GM12878 (cell line): ENCODE measurements at regions not wholly inside any gene's neighbourhood (a gene's known extent, or its start where the extent isn't known, plus 50 kb on each side); places are given as distances from the start of the nearest gene placed in this dataset.

Experiments
- ATAC-seq: fragments of 200-7000 bp; cut with Tn5 transposase; 3 replicates; pipeline ENCODE4 v1.9.1; 2020; ENCODE audit warnings: mild to moderate bottlenecking, moderate library complexity
- BruUV-seq: library from RNA; stranded (reverse); fragments of 400-500 nt; replicated peaks from 2 replicates; lab custom pipeline; 2021; lab: Mats Ljungman, UMichigan
- CTCF ChIA-PET: fragments of 300-600 bp; sonication (Branson Sonifier 250); formaldehyde crosslinking; extraction: SDS; loops from one replicate; lab custom pipeline; 2021; ENCODE audit warnings: inconsistent platforms; lab: Yijun Ruan, JAX
- POLR2A ChIA-PET: fragments of 350-600 bp; formaldehyde crosslinking; extraction: SDS; loops from one replicate; lab custom pipeline; 2021; ENCODE audit warnings: inconsistent platforms; lab: Charles Lee
- RAD21 ChIA-PET: fragments of 300-600 bp; sonication (Branson Sonifier 250); formaldehyde crosslinking; loops from one replicate; lab custom pipeline; 2023; ENCODE audit warnings: antibody characterized with exemption; ENCODE audit not compliant: unreplicated experiment; lab: Charles Lee
- SMC1A ChIA-PET: fragments of 300-600 bp; sonication (Branson Sonifier 250); formaldehyde crosslinking; loops from one replicate; lab custom pipeline; 2023; ENCODE audit not compliant: unreplicated experiment, uncharacterized antibody; lab: Charles Lee
- DNase-seq: peaks from one replicate; pipeline ENCODE4 v3.0.0-alpha.2; 2011; ENCODE audit warnings: low read depth, low spot score
- FAIRE-seq: peaks from 3 replicates; lab custom pipeline; 2011; peaks lifted over from hg19 to GRCh38; lab: Jason Lieb, UNC
- H2AFZ ChIP-seq: 2 replicates; pipeline ENCODE4 v1.6.0; 2011; ENCODE audit warnings: low read depth, low read length, control low read depth; ENCODE audit not compliant: control insufficient read depth
- H3K27ac ChIP-seq: 2 replicates; pipeline ENCODE4 v1.5.1; 2011; ENCODE audit warnings: control low read depth; ENCODE audit not compliant: control insufficient read depth, insufficient read depth
- H3K27me3 ChIP-seq, 2 experiments: replicated peaks in 1 of 2; 2 replicates each; pipeline versions ENCODE4 v1.6.0 to v1.6.1; 2011; ENCODE audit warnings: low read length in 1 of 2; ENCODE audit not compliant: control insufficient read depth in 2 of 2, insufficient read depth in 2 of 2
- H3K36me3 ChIP-seq, 2 experiments: 2 replicates each; pipeline ENCODE4 v1.5.1; 2011; ENCODE audit warnings: low read length in 1 of 2; ENCODE audit not compliant: control insufficient read depth in 2 of 2, insufficient read depth in 2 of 2
- H3K4me1 ChIP-seq: 2 replicates; pipeline ENCODE4 v1.6.1; 2011; ENCODE audit warnings: mild to moderate bottlenecking, low read length, moderate library complexity, mixed read lengths; ENCODE audit not compliant: control insufficient read depth, insufficient read depth
- H3K4me2 ChIP-seq: 2 replicates; pipeline ENCODE4 v1.6.0; 2011; ENCODE audit warnings: control low read depth; ENCODE audit not compliant: control insufficient read depth, insufficient read depth
- H3K4me3 ChIP-seq: fragments of 200-600 bp; sonication (generic); 2 replicates; pipeline ENCODE4 v1.5.1; 2016
- H3K79me2 ChIP-seq: 2 replicates; pipeline ENCODE4 v1.6.0; 2011; ENCODE audit warnings: low read length; ENCODE audit not compliant: control insufficient read depth, insufficient read depth
- H3K9ac ChIP-seq: 2 replicates; pipeline ENCODE4 v1.8.0; 2011; ENCODE audit warnings: low read length, control low read depth, mixed read lengths; ENCODE audit not compliant: control insufficient read depth, insufficient read depth
- H3K9me3 ChIP-seq: replicated peaks from 3 replicates; pipeline ENCODE4 v1.5.1; 2011; ENCODE audit warnings: mild to moderate bottlenecking, low read length; ENCODE audit not compliant: control insufficient read depth, insufficient read depth
- H4K20me1 ChIP-seq: 2 replicates; pipeline ENCODE4 v1.6.0; 2011; ENCODE audit not compliant: control insufficient read depth, insufficient read depth
- ATF7 ChIP-seq: fragments of 450-650 bp; IDR thresholded peaks from 2 replicates; pipeline ENCODE4 v1.6.1; 2016; ENCODE audit warnings: low read depth, mild to moderate bottlenecking
- EP300 ChIP-seq, 2 experiments: fragments of 150-350 bp in 1 of 2; IDR thresholded peaks; 2 replicates each; pipeline ENCODE4 v1.6.1; 2011 to 2012; ENCODE audit warnings: low read depth in 2 of 2, low read length in 2 of 2, borderline replicate concordance in 1 of 2, improper control_type of control experiment in 1 of 2, inconsistent platforms in 1 of 2; ENCODE audit not compliant: control insufficient read depth in 1 of 2
- GATAD2B ChIP-seq: fragments of 450-650 bp; conservative IDR thresholded peaks from 2 replicates; pipeline ENCODE4 v1.6.1; 2017; ENCODE audit warnings: low read depth, mild to moderate bottlenecking, moderate library complexity
- LARP7 ChIP-seq: fragments of 450-650 bp; IDR thresholded peaks from 2 replicates; pipeline ENCODE4 v1.6.1; 2017; ENCODE audit warnings: mild to moderate bottlenecking
- MTA3 ChIP-seq: IDR thresholded peaks from 2 replicates; pipeline ENCODE4 v1.6.1; 2012; ENCODE audit warnings: low read length, inconsistent platforms, borderline replicate concordance
- SUPT20H ChIP-seq: IDR thresholded peaks from 2 replicates; pipeline ENCODE4 v1.6.1; 2011; ENCODE audit warnings: low read depth, mild to moderate bottlenecking, low read length, moderate library complexity, borderline replicate concordance; ENCODE audit not compliant: control insufficient read depth
- SUZ12 ChIP-seq: fragments of 200-600 bp; sonication (generic); IDR thresholded peaks from one replicate; pipeline ENCODE4 v1.6.1; 2018; ENCODE audit warnings: antibody characterized with exemption, mild to moderate bottlenecking; ENCODE audit not compliant: unreplicated experiment
- ZNF217 ChIP-seq: fragments of 450-650 bp; IDR thresholded peaks from 2 replicates; pipeline ENCODE4 v1.6.1; 2017; ENCODE audit warnings: antibody characterized with exemption, mild to moderate bottlenecking
- ZNF274 ChIP-seq: IDR thresholded peaks from one replicate; pipeline ENCODE4 v1.8.0; 2011; ENCODE audit not compliant: insufficient read length, insufficient read depth
- ZSCAN29 ChIP-seq: fragments of 450-650 bp; IDR thresholded peaks from 2 replicates; pipeline ENCODE4 v1.6.1; 2017; ENCODE audit warnings: mild to moderate bottlenecking, moderate library complexity
- WGBS: methylation state at CpG from one replicate; pipeline ENCODE4 v1.1.6; 2016; ENCODE audit warnings: low lambda C conversion rate; ENCODE audit not compliant: insufficient replicate concordance, insufficient coverage; ENCODE audit errors: missing lambda C conversion rate; 5-methylcytosine and 5-hydroxymethylcytosine counted together
- in situ Hi-C: fragments of 300-500 bp; cut with MboI; formaldehyde crosslinking; loops from 9 replicates; pipeline ENCODE4 v1.14.3; 2018; ENCODE audit warnings: mixed read lengths
- intact Hi-C: fragments of 100-400 bp; cut with micrococcal nuclease; formaldehyde crosslinking; loops from one replicate; pipeline ENCODE4 v1.14.2; 2022; ENCODE audit not compliant: unreplicated experiment
- TF ChIP-seq, protein P1 (sequence below): IDR thresholded peaks from 2 replicates; pipeline ENCODE4 v1.6.1; 2012; ENCODE audit warnings: low read length, inconsistent platforms

DNA sequence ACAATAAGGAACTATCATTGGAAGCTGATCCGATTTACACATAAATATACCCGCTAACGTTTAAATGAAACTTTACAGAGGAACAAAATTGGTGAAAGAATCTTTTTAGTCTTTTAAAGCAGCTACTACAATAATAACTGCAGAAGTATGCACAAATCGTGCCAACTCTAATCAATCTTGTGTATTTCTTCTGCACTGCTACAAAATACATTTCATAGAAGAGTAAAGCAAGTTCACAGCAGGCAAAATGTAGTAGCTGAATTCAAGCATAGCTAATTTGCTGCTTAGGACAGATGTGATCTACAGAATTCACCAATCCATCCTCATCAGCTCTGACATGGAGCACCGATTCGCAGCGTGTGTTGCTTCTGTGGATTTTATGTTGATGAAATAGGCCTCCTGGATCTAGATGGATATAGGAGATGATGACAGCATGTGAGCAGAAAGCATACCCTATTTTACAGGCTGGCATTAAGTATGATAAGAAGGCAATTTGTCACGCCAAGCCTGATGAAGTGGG is 367.3 kb upstream of the FGF13 start (continued):
- TF ChIP-seq, protein P1, sequence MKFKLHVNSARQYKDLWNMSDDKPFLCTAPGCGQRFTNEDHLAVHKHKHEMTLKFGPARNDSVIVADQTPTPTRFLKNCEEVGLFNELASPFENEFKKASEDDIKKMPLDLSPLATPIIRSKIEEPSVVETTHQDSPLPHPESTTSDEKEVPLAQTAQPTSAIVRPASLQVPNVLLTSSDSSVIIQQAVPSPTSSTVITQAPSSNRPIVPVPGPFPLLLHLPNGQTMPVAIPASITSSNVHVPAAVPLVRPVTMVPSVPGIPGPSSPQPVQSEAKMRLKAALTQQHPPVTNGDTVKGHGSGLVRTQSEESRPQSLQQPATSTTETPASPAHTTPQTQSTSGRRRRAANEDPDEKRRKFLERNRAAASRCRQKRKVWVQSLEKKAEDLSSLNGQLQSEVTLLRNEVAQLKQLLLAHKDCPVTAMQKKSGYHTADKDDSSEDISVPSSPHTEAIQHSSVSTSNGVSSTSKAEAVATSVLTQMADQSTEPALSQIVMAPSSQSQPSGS = no peak
- TF ChIP-seq SUZ12 (no peak), ZNF217 (no peak), MTA3 (no peak), GATAD2B (no peak), SUPT20H (no peak)

DNA sequence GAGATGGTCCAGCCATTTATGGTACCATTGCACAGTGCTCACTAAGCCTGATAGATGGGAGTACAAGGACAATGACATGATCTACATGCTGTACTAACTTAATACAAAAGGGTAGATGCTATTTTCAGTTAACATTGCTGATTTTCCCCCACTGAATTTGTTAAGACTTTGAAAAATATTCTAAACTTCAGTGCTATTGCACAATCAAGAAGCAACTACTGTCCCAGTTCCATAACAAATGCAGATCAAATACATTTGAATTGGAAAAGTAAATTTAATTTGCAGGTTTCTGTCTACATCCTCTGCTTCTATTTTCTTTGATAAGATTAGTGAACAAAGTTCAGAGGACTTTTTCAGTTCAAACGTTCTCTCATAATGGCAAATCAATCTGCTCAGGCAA is 366.8 kb upstream of the FGF13 start:
- H4K20me1 ChIP-seq = no peaks in the 10 kb centered on the region
- no peak overlapping the region for H3K4me3 ChIP-seq
- no peaks in the 10 kb centered on the region for H3K79me2 ChIP-seq
- in situ Hi-C loops (no loop called here), intact Hi-C loops (no loop called here)
- no peak overlapping the region for H3K4me2 ChIP-seq
- ChIA-PET RAD21 (no interaction called here), CTCF (no interaction called here), SMC1A (no interaction called here), POLR2A (no interaction called here)
- 0% methylated on average over 1 of the region's 1 CpG for WGBS
- no TSS peak for BruUV-seq
- FAIRE-seq (no peak), DNase-seq (no peak), ATAC-seq (no peak)
- H3K27me3 ChIP-seq = no peaks in the 10 kb centered on the region
- H3K4me1 ChIP-seq = no peaks in the 10 kb centered on the region
- H3K9me3 ChIP-seq = no peaks in the 10 kb centered on the region
- H2AFZ ChIP-seq = no peak overlapping the region
- H3K36me3 ChIP-seq = no peaks in the 10 kb centered on the region
- no peak for TF ChIP-seq LARP7
- TF ChIP-seq EP300 (IDR thresholded peaks at IDR 0.05; ENCODE audit: borderline replicate concordance in 1 of 2, control insufficient read depth in 1 of 2, low read depth in 2 of 2, low read length in 2 of 2) = no peak
- no peak for TF ChIP-seq ZNF274
- TF ChIP-seq ZSCAN29 = no peak
- no peak for TF ChIP-seq ATF7
- H3K27ac ChIP-seq = no peak overlapping the region
- no peak overlapping the region for H3K9ac ChIP-seq
